Activated CD4-positive, alpha-beta T cell treated with anti-CD3 and anti-CD28 coated beads, Interleukin-2, amount 50 U/mL, for 4 hours (primary cell): ENCODE measurements at regions not wholly inside any gene's neighbourhood (a gene's known extent, or its start where the extent isn't known, plus 50 kb on each side); places are given as distances from the start of the nearest gene placed in this dataset.
"Not testable (repeated sequence)": the region's sequence is repeated elsewhere in the genome, so short reads cannot be mapped to it uniquely, and the experiment has no call there.

ENCODE experiments used
- DNase-seq, 2 experiments: peaks; one replicate each; pipeline ENCODE4 v3.0.0-alpha.2; 2020

DNA sequence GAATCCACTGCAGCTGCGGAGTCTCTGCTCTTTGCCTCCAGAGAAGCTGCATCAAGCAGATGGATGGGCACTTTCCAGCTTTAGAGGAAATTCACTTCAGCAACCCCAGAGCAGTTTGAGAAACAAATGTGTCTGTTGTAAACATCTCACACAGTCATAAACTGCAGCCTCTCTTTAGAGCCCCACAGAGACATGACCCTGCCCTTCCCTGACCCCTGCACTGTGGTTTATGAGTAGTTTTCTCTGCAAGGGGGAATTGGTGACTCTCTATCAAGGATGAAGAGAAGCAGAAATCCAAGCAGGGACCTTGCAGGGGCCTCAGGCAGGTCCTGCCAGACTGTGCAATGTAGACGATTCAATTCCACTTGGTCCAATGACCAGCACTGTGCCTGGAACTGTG lies 160.2 kb downstream of the SH2D4B start:
- no peak for DNase-seq

DNA sequence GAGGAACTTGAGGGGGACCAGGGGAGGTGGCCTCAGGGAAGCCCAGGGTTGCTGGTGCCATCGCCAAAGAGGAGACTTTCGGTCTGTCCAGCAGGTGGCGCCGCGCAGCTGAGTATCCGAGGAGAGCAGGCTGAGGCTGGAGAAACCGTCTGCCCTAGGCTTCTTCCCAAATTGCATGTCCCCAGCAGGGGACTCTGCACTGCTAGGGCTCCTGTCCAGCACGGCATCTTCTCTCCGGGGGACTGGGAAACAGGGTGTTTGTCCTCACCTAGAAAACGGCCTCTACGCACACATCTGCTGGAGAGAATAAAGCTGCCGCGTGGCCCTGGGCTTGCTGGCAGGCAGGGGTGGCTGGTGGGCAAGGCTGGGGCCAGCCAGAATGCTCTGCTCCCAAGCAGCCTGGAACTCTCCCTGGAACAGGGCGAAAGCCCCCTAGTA lies 161.9 kb downstream of the SH2D4B start:
- DNase-seq, result peak; percentile 56 to 62

DNA sequence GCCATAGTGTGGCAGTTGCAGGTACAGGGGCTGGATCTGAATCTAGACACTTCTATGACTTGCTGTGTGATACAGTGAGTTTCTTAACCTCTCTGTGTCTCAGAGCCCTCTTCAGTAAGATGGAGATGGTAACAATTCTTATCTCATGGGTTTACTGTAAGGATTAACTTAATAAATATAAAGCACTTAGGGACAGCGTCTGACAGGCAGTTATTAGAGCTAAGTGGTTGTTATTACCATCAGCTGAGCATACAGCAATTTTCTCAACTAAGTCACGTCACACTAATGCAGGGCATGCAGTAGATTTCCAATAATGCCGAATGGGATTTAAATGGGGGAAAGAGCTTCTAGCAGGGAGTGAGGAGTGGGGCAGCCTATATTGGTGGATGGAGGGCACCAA lies 162.6 kb downstream of the SH2D4B start:
- no peak for DNase-seq

DNA sequence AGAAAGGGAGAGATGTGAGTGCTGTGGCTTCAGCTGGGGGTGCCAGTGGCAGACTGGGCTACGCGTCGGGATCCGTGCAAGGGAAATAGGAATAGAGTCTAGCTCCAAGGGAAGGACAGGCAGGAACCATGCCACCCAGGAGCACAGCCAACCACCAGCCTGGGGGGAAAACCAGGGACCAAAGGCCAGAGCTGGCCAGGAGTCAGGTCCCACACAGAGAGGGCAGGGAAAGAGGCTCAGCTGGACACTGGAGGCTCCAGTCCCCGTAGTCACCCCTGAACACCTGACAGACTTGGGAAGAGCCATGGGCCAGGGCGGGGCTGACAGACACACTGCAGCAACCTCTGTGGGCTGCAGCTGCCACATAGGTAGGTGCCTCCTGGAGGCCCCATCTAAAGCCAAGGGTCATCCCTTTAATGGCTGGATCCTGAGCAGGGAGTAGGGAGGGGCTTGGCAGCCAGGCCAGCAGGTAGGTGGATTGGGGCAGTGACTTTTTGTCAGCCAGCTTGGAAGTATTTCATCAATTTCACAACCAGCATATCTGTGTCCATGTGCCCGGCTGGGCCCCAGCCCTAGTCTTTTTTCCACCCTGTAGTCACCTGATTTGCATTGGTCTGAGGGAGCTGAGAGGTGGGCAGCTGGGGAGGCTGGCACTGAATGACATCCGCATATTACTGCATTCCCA lies 163.2 kb downstream of the SH2D4B start:
- no peak for DNase-seq

DNA sequence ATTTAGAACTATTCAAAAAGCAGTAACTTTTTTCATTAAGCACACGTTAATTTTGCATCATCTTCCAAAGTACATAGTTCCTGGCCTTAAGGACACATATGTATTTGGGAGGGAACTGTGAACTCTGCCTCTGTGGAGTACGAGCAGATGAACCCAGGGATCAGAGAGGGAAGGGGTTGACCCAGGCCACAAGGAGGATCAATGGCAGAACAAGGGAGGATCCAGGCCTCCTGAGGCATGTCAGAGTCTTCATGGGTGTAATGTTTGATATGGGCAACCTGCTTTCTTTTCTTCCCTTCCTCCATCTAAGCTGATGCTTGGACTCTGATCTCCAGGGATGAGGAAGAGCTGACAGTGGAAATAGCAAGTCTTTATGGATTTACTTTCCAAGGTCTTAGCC lies 164.0 kb downstream of the SH2D4B start:
- DNase-seq, result no peak

DNA sequence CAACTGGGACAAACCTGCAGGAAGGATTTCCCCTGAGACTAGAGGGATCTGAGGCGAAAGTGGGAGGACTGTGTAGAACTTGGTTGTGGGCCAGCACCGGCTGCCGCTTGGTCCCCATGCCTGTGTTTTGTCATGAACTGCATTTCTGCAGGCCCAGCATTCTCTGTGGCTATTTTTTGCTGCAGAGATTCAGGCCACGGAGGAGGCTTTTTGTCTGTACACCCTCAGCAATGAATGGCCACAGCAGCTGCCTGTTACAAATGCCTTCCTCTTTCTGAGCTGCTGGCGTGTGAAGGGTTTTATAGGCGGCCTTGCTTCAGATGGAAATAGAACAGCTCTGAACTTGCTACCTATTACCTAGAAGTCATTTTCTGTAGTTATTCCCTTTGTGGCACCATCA lies 164.4 kb downstream of the SH2D4B start:
- DNase-seq, result no peak

DNA sequence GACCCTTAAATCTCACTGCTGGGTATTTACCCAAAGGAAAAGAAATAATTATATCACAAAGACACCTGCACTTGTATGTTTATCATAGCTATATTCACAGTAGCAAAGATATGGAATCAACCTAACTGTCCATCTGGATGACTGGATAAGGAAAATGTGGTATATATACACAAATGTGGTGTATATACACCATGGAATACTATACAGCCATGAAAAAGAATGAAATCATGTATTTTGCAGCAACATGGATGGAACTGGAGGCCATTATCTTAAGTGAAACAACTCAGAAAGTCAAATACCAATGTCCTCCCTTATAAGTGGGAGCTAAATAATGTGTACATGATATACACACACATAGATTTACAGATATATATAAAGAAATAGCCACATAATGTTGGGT lies 168.2 kb downstream of the SH2D4B start:
- no peak for DNase-seq

DNA sequence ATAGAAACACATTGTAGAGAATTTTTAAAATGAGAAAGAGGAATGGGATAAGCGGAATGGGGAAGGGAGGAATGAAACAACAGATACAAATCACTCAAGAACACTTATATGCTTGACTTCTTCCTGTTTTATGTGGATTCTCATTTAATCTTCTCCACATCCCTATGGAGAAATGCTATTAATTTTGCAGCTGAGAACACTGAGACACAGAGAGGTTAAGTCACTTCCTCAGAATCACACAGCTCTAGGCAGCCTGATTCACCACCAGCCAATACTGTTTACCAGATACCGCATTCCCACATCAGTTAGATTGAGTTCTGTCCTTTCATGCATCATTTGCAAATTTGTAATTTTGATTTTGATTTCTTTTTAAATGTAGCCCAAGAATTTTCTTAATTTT lies 170.5 kb downstream of the SH2D4B start:
- DNase-seq, result no peak

DNA sequence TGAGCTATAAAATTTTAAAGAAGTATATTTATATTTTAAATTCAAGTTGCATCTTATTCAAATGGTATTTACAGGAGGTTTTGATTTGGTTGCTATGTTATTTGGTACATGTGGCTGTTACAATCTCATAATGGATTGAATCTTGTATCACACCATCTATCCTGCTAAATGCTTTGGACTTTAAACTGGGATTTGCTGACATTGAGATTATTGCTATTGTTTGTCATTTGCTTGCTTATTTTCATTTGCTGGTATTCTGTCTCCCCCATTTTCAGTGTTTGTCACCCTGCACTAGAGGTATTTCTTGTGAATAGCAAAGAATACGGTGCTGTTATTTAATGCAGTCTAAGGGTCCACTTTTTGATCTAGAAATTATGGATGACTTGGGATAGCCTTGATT lies 171.1 kb downstream of the SH2D4B start:
- DNase-seq, result no peak

DNA sequence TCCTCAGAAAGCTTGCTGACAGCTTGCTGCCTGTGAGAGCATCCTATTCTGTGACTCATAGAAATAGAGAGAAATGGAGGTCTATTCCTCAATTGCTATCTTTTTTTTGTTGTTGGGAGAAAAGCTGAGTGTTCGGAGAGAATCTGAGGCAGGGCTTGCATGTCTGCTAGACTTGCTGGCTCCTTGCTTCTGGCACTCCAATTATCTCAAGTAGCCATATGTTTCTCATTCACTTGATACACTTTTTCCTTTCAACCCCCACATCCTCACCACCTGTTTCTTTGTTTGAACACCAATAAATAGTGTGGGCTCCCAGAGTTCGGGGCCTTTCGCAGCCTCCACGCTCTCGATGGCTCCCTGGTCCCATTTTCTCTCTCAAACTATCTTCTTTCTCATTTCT lies 172.2 kb downstream of the SH2D4B start:
- no peak for DNase-seq

DNA sequence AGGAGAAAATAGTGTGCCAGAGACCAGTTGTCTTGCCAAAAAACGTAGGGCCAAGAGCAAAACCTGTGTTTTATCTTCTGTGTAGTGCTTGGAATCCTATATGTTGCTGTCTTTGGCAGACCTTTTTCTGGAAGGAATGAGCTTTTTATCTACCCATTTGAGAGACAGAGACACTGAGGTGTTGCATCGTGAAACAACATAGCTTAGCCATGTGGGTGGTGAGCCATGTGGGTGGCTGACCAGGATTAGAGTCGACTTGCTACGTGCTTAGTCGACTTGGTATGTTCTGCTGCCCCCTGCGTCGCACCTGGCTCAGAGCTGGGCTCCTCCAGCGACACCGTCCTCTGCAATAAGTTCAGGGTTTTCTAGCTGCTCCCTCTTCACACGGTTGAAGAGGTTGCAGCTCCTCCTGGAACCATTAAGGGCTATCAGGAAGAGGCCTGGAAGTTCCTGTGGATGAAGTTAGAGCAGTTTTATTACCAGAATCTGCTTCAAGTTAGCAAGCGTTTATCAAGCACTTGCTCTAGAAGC lies 175.8 kb downstream of the SH2D4B start:
- no peak for DNase-seq

DNA sequence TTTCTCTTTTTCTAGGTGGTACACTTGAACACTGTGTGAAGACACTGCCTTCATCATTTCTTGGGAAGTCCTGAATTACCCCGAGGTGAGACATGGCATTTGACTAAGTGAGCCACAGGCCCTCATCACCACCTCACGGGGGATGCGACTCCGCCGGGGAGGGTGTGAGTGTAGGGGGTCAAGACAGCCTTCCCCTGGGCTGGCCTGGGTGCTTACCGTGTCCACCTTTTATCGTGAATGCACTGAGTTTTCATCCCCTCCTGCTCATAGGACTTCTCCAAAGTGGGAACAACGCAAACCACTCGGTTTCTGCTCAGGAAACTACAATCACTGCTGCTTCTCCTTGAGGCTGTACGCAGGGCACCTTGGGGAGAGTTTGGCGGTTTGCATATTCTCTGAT lies 176.9 kb downstream of the SH2D4B start:
- DNase-seq, result no peak

DNA sequence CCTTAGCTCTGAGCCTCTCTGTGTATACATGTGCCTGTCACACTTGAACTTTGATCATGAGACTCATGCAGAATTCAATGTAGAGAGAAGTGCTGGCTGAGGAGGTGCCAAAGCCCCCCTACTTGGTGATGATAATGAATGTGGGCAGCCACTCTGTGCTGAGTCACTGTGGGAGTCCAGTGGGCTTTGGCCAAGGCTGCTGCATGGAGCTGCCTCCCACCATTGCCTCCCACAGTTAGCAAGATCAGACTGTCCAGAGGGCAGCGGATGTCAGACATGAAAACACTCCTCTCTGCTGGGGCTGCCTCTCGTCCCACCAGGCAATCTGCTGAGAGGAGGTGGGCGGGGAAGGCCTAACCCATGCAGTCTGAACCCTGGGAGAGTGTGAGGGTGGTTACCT lies 180.3 kb downstream of the SH2D4B start:
- no peak for DNase-seq

DNA sequence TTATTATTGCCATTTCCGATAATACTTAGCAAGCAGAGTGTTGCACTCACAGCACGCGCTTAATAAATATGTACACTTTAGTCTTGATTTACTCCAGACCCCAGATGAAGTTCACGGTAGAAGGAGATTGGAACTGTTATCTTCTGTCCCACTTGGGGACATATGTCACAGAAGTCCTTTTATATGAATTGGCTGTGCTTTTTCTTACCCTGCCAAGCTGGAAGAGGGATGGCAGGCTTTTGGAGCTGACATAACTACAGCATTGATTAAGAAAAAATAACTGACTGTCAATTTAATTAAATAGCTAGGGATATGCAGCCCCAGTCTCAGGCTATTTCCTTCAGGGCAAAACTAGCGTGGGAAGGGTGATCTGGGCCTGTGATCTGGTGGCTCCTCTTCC lies 182.2 kb downstream of the SH2D4B start:
- DNase-seq, result no peak

DNA sequence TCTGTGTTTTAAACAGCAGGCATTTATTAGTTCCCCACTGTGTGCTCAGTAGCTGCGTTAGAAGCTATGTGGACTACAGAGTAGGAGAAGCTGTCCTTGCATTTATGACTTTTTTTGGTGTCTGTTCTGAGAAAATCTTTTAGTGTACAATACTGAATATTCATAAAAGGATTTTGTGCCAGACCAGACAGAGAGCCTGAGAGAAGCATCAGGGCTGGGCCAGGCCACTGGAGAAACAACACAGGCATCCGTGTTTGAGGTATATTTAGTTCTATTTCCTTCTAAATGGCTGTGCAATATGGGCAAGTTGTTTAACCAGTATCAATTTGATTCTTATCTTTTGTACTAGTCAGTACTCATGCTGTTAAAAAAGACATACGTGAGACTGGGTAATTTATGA lies 182.8 kb downstream of the SH2D4B start:
- DNase-seq, result no peak

DNA sequence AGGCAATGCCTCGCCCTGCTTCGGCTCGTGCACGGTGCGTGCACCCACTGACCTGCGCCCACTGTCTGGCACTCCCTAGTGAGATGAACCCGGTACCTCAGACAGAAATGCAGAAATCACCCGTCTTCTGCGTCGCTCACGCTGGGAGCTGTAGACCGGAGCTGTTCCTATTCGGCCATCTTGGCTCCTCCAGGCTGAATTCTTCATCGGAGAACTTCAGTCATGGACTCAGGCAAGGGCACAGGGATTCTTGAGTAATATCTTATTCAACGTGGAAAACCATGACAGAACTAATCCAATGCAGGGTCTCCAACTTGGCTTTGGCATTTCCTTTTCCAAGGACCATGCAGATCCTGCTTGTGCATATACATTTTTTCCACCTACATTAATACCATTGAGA lies 190.7 kb downstream of the SH2D4B start:
- not testable (repeated sequence) for DNase-seq

DNA sequence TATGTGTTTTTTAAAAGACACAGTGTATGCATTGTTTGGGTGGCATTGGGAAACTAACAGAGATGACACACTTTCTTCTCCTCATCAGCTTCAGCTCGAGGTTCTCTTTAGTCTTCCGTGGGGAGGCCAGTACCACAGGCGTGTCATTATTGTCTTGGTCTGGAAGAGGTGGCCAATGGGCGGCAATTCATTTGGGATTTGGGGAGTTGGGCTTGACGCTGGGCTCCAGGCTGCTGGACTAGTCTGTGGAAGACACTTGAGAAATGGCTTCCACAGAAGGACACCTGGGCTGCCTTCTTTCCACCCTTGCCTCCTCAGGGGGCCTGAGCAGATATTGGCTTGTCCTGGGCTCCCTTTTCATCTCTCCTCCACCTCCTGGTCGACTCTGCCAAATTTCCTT lies 192.2 kb downstream of the SH2D4B start:
- no peak for DNase-seq

DNA sequence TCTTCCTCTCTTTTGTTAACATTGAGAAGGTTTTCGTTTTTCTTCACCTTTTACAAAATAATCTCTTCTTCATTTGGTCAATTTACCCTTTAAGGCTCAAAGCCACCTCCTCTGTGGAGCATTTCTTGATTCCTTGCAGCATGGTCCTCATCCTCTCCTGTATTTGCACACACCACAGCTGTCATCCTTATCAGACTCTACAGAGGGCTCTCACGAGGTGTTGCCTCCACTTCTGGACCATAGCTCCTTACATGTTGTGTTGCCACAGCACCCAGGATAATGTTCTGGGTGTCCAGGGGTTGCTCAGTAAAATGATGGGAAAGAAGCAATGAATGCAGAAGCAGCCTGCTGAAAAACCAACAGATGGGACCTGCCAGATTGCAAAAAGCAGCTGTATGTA lies 192.8 kb downstream of the SH2D4B start:
- DNase-seq, result no peak

DNA sequence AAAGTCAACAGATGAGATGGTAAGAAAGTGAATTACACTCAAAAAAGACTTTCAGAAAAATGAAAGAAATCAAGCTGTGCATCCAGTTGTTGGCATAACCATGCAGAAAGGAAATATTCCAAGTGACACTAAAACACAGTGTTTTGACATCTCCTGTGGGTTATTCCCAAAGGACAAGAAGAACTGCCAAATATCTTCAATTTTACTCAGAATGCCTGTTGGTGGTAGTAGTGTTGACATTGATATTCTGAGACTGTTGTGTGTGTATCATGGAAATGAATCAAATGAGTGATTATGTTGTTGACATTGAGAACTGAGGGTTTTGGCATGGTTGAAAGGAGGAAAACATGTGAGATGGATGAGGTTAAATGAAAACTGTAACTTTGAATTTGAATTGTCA lies 196.9 kb downstream of the SH2D4B start:
- no peak for DNase-seq

DNA sequence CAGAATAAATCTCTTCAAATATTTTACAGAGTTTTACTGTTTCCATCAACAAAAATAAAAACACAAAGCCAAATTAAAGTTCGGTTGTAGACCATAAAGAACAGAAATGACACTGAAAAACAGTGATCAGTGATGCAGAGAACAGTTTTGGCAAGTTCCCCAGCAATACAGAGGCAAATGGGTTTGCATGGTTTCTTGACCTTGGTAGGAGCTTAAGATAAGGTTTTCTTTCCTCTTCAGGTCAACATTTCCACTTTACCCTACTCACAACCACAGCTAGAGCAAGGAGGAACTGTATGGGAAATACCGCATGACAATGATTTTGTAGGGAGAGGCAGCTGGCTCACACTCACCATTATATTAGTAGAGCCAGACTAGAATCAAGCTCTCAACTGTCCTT lies 199.5 kb downstream of the SH2D4B start:
- DNase-seq, result no peak

DNA sequence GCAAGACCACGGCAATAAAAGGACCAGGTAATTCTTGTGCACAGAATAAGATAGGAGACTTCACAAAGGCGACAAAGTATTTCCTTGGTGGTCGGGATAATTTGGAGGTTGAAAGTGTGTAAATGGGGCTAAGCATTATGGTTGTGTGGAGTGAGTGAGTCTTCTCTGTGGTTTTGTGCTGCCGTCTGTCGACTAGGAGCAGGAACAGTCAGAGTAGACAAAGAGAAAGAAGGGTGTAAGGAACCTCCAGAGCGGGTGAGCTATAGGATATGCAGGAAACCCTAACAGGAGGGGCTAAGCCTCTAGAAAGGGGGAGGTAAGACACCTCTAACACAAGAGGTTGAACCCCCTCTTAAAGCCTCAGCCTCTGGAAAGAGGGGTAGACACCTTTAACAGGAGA lies 201.6 kb downstream of the SH2D4B start:
- DNase-seq, result no peak

DNA sequence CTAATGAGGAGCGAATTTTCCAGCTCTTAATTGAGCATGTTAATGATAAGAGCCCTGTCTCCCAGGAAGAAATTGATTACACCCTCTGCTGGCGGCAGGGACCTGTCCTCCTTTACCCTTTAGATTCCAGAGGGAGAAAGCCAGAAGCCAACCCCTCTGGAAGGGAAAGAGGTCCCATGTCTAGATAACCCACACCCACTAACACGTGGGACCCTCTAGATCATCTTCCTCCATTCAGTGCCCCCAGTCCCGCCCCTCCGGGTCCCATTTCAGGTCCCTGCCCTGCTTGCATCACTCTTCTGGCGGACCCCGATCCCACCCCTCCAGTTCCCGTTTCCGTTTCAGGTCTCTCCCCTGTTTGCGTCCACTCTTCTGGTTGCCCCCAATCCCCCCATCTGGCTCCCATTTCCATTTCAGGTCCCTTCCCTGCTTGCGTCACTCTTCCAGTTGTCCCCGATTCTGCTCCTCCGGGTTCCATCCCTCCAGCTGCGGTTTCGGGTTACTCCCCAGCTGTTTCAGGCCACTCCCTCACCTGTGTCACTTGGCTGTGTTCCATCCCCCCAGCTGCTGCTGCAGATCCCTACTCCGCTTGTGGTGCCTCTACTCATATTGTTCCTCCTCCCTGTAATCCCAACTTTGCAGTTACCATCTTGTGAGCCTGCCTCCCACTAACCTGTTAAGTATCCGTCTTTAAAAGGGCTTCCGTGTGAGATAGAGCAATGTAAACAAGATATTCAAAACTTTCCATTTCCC lies 202.4 kb downstream of the SH2D4B start:
- no peak for DNase-seq

DNA sequence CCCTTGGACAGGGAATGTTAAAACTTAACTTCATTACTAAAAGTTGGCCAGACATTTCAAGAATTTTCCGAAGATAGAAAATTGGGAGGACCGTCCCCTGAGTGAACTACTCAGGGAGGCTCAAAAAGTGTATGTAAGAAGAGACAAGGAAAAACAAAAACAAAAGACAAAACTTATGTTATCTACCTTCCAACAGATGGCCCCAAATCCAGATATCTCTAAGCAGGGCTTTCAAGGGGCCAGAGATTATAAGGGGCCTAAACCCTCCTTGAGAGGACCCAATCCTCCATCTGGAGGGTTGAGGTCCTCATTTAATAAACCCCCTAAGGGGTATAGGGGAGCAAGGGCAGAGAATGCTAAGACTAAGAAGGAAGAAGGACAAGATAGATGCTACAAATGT lies 203.6 kb downstream of the SH2D4B start:
- DNase-seq, result no peak

DNA sequence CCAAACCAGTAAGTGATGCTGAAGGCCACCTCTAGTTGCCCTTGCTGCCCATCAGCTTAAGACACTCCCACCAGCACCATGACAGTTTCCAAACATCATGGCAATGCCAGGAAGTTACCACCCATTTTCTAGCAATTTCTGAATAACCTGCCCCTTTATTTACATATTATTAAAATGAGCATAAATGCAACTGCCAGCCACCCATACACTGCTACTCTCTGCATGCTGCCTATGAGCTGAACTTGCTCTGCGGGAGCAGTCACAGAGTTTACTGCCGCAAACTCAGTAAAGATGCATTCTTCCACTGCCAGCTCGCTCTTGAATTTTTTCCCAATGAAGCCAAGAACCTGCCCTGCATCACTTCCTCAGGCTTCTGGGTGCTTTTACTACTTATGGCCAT lies 212.6 kb downstream of the SH2D4B start:
- no peak for DNase-seq

DNA sequence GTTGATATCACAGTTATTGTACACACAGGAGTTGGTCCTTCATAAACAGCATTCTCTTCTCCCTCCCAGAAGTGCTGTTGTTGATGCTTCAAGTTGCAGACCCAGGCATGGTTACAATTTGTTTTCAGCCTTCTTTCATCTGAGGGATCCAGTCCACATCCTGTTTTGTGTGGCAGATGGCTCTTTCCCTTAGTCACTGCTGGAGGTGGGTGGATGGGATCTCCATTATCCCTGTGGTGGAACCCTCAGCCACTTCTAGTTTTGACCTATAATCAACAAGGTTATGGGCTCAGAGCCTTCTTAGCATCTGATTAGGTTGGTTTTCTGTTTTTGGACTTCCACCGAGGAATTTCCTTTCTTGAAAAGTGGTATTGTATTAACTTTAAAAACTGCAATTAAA lies 214.2 kb downstream of the SH2D4B start:
- DNase-seq, result no peak
